Ectodermal cell (in vitro differentiated cells): ENCODE measurements at regions not wholly inside any gene's neighbourhood (a gene's known extent, or its start where the extent isn't known, plus 50 kb on each side); places are given as distances from the start of the nearest gene placed in this dataset.

Experiments
- H3K27ac ChIP-seq: 2 replicates; pipeline ENCODE4 v1.7.0; 2013; ENCODE audit warnings: mild to moderate bottlenecking, low read depth, low read length; ENCODE audit not compliant: insufficient read depth, poor library complexity, severe bottlenecking
- H3K27me3 ChIP-seq: 2 replicates; pipeline ENCODE4 v1.7.0; 2013; ENCODE audit warnings: mild to moderate bottlenecking, low read length; ENCODE audit not compliant: insufficient read depth, control insufficient read depth, poor library complexity, severe bottlenecking
- H3K36me3 ChIP-seq: one replicate; pipeline ENCODE4 v1.7.0; 2013; ENCODE audit warnings: low read length; ENCODE audit not compliant: control insufficient read depth, insufficient read depth
- H3K4me1 ChIP-seq: one replicate; pipeline ENCODE4 v1.7.0; 2013; ENCODE audit warnings: low read length; ENCODE audit not compliant: control insufficient read depth, insufficient read depth
- H3K4me3 ChIP-seq: 2 replicates; pipeline ENCODE4 v1.7.0; 2013; ENCODE audit warnings: low read depth, low read length, control low read depth; ENCODE audit not compliant: insufficient read depth
- H3K9me3 ChIP-seq: 2 replicates; pipeline ENCODE4 v1.7.0; 2013; ENCODE audit warnings: mild to moderate bottlenecking, low read length, moderate library complexity; ENCODE audit not compliant: control insufficient read depth
- WGBS, 2 experiments: methylation state at CpG; one replicate each; pipeline ENCODE4 v1.1.7; 2013; ENCODE audit warnings: missing lambda C conversion rate in 2 of 2; 5-methylcytosine and 5-hydroxymethylcytosine counted together

DNA sequence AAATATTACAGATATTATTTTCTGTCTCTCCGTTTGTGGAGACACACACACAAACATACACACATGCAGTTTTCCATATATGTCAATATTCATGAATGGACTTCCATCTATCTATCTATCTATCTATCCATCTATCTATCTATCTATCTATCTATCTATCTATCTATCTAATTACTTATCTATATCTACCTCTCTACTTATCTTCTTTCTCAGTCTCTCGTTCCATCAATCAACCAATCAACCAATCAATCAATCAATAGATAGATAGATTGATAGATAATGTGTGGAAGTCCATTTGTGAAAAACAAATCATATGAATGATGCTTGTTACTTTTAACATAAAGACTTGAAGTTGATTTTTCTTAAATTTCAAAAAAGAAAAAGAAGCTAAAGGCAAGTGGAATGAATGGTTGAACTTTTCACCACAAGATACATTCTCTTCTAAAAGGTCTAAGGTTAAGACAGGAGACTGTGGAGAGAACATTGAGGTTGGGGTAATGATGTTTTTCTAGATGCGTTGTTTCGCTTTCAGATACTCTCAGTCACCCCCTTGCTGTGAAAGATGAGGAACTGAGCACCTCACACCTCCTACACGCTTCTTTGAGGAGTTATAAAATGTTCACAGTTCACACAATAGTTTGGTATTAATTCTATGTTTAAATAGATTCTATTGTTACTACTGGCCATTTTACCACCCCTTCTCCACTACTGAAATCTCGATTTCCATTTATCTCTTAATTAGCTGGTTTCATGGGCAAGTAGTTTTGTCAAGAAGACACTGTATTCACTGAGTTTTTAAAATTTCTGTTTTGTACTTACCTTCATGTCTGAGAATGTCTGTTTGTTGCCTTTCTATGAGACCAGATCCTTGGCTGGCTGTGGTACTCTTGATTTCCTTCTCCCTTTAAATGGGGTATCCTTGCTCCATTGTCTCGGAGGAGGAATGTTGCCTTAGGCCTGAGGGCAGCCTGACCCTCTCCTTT, 114.1 kb downstream of the EMX2 start:
- WGBS, 2 experiments = 79 to 94% methylated on average over 2 to 5 of the region's 7 CpGs
- H3K27me3 ChIP-seq = no peaks in the 10 kb centered on the region
- H3K9me3 ChIP-seq = peaks cover 4% of the 10 kb centered on the region
- no peak overlapping the region for H3K4me3 ChIP-seq
- H3K27ac ChIP-seq = no peak overlapping the region
- H3K36me3 ChIP-seq = no peaks in the 10 kb centered on the region
- no peaks in the 10 kb centered on the region for H3K4me1 ChIP-seq

DNA sequence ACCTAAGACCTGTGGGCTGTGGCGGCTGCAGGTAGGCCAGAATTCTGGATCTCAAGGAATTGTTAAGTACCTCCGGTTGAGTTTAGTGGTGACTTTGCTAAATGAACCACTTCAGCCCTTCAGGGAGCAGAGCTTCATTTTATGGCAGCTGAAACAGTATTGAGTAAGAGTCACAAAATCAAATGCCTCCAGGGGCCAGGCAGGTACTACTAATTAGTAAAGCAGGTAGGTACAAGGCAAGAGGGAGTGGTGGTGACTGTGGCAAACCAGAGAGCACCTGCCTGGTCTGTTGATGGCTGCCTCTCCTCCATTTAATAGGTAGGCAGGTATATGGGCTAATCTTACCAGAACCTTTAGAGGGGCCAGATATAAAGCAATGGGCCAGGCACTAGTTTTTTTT, 118.8 kb downstream of the EMX2 start:
- WGBS, 2 experiments = 92 to 94% methylated on average over 2 of the region's 2 CpGs
- H3K27ac ChIP-seq = no peak overlapping the region
- no peaks in the 10 kb centered on the region for H3K36me3 ChIP-seq
- H3K4me1 ChIP-seq = no peaks in the 10 kb centered on the region
- no peaks in the 10 kb centered on the region for H3K9me3 ChIP-seq
- H3K4me3 ChIP-seq = no peak overlapping the region
- no peaks in the 10 kb centered on the region for H3K27me3 ChIP-seq

DNA sequence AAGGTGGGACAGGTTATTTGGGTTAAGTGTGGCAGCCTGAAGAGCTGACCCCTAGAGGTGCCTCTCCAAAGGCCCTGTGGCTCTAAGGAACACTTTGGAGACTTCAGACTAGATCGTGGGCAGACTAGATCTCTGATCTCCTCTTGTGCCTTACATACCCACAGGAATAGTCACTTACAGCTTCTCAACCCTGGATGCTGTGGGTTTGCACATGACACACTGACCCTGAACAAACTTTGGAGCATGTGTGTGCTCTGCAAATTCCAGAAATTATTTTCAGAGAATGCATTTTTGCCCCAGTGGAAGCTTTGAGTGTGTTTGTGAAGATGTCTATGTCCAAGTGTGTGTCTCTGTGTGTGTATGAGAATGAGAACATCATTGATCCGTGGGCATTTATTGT, 119.6 kb downstream of the EMX2 start:
- Histone ChIP-seq H3K36me3 (no peaks in the 10 kb centered on the region), H3K9me3 (no peaks in the 10 kb centered on the region), H3K4me1 (no peaks in the 10 kb centered on the region), H3K4me3 (no peak overlapping the region), H3K27me3 (no peaks in the 10 kb centered on the region), H3K27ac (no peak overlapping the region)
- WGBS, 2 experiments = 88 to 89% methylated on average over 2 of the region's 2 CpGs

DNA sequence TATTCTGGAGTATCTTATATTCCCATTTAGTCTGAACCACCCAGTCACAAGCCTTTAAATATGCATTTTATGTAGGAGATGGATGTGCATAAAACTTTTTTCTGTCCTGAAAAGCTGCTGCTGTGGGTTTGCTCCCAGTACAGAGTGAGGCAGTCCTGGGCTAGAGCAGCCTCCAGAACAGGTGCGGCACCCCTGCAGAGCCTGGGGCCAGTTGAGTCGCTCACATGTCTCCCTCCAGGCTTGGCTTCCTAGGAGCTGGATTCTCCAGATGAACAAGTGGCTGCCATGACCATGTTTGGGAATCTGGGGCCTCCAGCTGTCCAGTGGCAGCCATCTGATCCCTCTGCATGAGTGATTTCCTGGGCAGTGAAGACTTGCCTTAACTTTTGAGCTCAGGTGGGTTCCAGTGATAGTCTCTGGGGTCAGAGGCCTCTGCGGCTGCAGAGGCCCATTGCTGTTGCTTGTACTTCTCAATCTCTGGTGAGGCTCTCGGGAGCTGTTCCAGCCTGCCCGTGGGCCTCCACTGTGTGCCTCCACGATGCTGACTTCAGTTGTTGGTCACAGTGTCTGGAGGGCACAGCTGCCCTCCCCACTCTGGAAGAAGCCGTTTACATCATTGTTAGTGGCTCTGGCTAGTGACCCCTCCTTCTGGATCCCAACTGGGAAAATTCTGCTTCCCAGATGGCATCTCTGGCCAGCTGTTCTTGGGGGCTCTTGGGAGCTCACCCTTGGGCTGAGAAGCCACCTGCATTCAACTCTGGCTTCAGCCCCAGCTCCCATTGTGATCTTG, 120.4 kb downstream of the EMX2 start:
- H3K27ac ChIP-seq = no peak overlapping the region
- H3K36me3 ChIP-seq = no peaks in the 10 kb centered on the region
- 94% methylated on average over 7 of the region's 7 CpGs for WGBS, 2 experiments
- H3K4me3 ChIP-seq = no peak overlapping the region
- no peaks in the 10 kb centered on the region for H3K27me3 ChIP-seq
- no peaks in the 10 kb centered on the region for H3K9me3 ChIP-seq
- H3K4me1 ChIP-seq = no peaks in the 10 kb centered on the region

DNA sequence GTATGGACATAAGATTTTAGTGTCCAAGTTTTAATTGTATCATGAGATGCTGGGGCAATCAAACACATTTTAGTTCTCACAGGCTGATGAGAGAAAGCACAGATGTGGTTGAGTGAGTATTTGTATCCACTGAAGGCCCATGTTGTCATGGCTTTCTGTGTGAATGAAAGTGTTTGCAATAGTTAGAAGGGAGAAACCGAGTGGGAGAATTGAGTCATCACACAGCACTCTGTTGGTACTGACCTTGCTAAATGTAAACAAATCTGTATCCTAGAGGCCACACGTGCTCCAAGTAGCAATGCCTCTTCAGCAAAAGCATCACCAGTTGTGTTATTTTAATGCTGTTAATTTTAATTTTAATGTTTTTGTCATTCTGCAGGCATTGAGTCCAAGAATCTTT, 121.2 kb downstream of the EMX2 start:
- 73 to 86% methylated on average over 2 of the region's 2 CpGs for WGBS, 2 experiments
- H3K36me3 ChIP-seq = no peaks in the 10 kb centered on the region
- H3K4me3 ChIP-seq = no peak overlapping the region
- no peaks in the 10 kb centered on the region for H3K27me3 ChIP-seq
- H3K4me1 ChIP-seq = no peaks in the 10 kb centered on the region
- H3K27ac ChIP-seq = no peak overlapping the region
- no peaks in the 10 kb centered on the region for H3K9me3 ChIP-seq

DNA sequence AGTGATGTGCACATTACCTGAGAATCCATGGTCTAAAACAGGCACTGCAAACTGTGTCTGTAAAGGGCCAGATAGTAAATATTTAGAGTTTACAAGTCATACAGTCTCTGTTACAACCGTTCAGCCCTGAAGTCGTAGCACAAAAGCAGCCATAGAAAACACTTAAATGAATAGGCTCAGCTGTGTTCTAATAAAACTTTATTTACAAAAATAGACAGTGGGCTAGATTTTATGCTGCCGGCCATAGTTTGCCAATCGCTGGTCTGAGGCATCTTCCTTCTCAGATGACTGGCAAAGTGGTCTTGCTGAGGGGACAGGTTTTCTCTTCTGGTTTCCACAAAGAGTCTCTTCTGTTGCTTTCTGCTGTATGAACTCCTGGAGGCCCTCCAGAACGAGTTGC, 121.7 kb downstream of the EMX2 start:
- WGBS, 2 experiments = 92 to 93% methylated on average over 5 of the region's 5 CpGs
- Histone ChIP-seq H3K9me3 (no peaks in the 10 kb centered on the region), H3K27me3 (no peaks in the 10 kb centered on the region), H3K36me3 (no peaks in the 10 kb centered on the region), H3K4me1 (no peaks in the 10 kb centered on the region), H3K27ac (no peak overlapping the region), H3K4me3 (no peak overlapping the region)

DNA sequence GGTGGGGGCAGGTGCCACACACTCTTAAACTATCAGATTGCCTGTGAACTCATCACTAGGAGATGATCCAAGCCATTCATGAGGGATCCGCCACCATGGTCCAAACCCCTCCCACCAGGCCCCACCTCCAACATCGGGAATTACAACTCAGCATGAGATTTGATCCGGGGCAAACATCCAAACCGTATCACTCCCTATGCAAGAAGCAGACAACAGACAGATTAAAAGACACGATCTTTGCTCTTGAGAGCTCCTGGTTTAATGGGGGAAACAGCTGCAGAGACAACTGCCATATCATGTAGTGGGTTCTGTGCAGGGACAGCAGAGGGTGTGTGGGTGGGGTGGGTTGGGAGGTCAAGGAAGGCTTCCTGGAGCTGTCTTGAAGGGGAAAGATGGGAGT, 123.6 kb downstream of the EMX2 start:
- Histone ChIP-seq H3K9me3 (no peaks in the 10 kb centered on the region), H3K27me3 (no peaks in the 10 kb centered on the region), H3K36me3 (no peaks in the 10 kb centered on the region), H3K4me3 (no peak overlapping the region), H3K27ac (no peak overlapping the region), H3K4me1 (no peaks in the 10 kb centered on the region)
- WGBS, 2 experiments = 82 to 83% methylated on average over 5 of the region's 5 CpGs

DNA sequence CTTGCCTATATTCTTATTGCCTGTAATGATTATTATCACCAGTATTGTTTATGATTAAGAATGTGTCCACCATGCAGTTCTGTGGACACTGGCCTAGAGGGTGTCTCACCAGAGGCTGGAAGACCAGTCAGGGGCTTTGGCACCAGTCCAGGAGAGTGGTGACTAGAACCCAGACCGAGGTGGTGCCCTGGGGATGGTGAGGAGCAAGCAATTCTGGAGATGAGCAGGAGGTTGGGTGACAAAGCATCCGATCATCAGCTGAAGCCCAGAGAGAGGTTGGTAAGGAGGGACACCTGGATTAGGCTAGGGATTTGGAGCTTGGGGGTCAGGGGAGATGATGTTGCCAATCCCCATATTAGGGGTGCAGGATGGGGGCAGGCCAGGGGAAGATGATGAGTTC, 124.4 kb downstream of the EMX2 start:
- Histone ChIP-seq H3K9me3 (no peaks in the 10 kb centered on the region), H3K36me3 (no peaks in the 10 kb centered on the region), H3K4me1 (no peaks in the 10 kb centered on the region), H3K27ac (no peak overlapping the region), H3K4me3 (no peak overlapping the region), H3K27me3 (no peaks in the 10 kb centered on the region)
- 92% methylated on average over 2 of the region's 2 CpGs for WGBS, 2 experiments

DNA sequence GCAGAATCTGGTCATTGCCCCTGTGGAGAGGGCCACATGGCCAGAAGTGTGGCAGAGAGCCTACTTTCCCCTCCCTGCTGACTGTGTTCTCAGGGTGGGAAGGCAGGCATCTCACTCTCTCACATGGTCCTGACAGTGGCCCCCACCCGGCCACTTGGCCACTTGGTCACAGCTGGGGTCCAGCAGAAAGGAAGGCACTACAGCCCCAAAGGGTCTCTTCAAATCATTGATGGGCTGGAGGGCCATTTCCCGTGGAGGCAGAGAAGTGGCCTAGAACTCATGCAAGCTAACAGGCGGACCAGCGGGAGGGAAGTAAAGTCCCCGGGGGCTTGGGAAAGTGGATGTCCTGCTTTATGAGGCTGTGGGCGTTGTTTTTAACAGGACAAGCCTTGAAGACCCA, 125.3 kb downstream of the EMX2 start:
- H3K27me3 ChIP-seq = no peaks in the 10 kb centered on the region
- H3K27ac ChIP-seq = no peak overlapping the region
- H3K4me1 ChIP-seq = no peaks in the 10 kb centered on the region
- no peak overlapping the region for H3K4me3 ChIP-seq
- H3K9me3 ChIP-seq = no peaks in the 10 kb centered on the region
- 95 to 96% methylated on average over 6 of the region's 6 CpGs for WGBS, 2 experiments
- H3K36me3 ChIP-seq = no peaks in the 10 kb centered on the region

DNA sequence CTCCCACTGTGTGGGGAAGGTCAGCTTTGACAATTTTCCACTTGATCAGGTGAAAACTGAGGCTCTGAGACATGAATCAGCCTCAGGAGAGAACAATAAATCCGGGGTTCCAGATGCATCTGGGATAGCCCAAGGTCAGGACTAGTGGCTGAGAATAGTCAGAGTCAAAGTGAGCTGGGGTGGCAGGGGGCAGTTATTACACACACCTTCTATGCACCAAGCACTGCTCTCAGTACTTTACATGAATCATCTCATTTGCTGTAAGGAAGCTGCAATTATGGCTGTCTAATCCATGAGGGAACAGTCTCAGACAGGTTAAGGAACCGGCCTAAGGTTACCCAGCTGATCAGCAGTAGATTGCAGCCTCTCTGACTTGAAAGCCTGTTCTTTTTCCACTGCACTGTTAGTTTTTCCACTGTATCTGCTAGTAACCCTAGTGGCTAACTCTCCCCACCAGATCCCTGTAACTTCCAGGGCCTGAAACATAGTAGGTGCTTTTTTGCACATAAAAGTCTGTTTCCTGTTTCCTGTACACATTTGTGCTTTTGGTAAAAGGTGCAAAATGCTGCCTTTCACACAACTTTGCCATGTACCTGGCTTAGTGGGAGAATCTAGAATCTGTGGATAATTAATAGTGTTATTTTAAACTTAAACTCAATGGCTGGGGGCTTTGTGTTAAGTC, 125.9 kb downstream of the EMX2 start:
- 89 to 93% methylated on average over 2 of the region's 2 CpGs for WGBS, 2 experiments
- H3K36me3 ChIP-seq = no peaks in the 10 kb centered on the region
- no peaks in the 10 kb centered on the region for H3K27me3 ChIP-seq
- H3K4me1 ChIP-seq = peaks cover 4% of the 10 kb centered on the region
- H3K9me3 ChIP-seq = no peaks in the 10 kb centered on the region
- H3K27ac ChIP-seq = no peak overlapping the region
- H3K4me3 ChIP-seq = no peak overlapping the region
